DND-41 (cell line): ENCODE measurements at regions not wholly inside any gene's neighbourhood (a gene's known extent, or its start where the extent isn't known, plus 50 kb on each side); places are given as distances from the start of the nearest gene placed in this dataset.

Experiments
- CTCF ChIP-seq: IDR thresholded peaks from 2 replicates; pipeline ENCODE4 v1.5.1; 2012; ENCODE audit warnings: borderline replicate concordance, low read length, moderate library complexity, mild to moderate bottlenecking; ENCODE audit not compliant: poor library complexity, severe bottlenecking; ENCODE audit errors: extremely low read depth
- EZH2 ChIP-seq: IDR thresholded peaks from 3 replicates; pipeline ENCODE4 v1.6.1; 2012; ENCODE audit warnings: borderline replicate concordance, low read depth, mild to moderate bottlenecking, moderate library complexity, low read length, inconsistent platforms; ENCODE audit not compliant: severe bottlenecking

- TF ChIP-seq CTCF (no peak), EZH2 (no peak)
Observed at GRCh38 chr12:131274061-131274460, 320.4 kb downstream of the ADGRD1 start.
